ENCODE measurements at regions not wholly inside any gene's neighbourhood (a gene's known extent, or its start where the extent isn't known, plus 50 kb on each side); places are given as distances from the start of the nearest gene placed in this dataset.

DNA sequence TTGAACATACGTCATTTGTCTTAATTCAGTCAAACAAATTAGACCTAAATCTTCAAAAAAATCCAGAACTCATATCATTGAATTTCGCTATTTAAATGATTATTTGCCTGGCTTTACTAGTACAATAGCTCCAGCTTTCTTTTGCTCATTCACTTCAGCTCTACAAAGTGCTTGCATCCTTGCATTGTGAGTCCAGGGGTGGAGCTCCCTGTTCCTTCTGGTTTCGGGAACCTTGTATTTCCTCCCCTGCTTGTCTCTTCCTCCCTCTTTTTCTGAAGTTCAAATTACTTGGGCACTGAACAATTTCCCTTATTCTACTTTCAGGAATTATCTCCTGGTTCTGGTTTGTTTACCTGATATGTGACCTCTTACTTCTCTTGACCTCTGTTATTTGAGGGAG is 58.1 kb upstream of the KITLG start:
- DNase-seq (ENCODE audit: low spot score), result no peak

GRCh38 chr12:88634008-88634407 is 53.7 kb upstream of the KITLG start:
- no peak for DNase-seq (ENCODE audit: low spot score)

- no peak for DNase-seq (ENCODE audit: low spot score)
Observed at GRCh38 chr12:88633312-88633711, 53.0 kb upstream of the KITLG start.

- no peak for DNase-seq (ENCODE audit: low spot score)
Observed at GRCh38 chr12:88630561-88630960, 50.3 kb upstream of the KITLG start.
